Muscle of back (tissue), 3 donors: ENCODE measurements at regions not wholly inside any gene's neighbourhood (a gene's known extent, or its start where the extent isn't known, plus 50 kb on each side); places are given as distances from the start of the nearest gene placed in this dataset.
"Not testable (repeated sequence)": the region's sequence is repeated elsewhere in the genome, so short reads cannot be mapped to it uniquely, and the experiment has no call there.

ENCODE experiments used
- DNase-seq, 3 donors: peaks; one replicate each; pipeline versions ENCODE4 v3.0.0 to v3.0.0-alpha.2; 2013

DNA sequence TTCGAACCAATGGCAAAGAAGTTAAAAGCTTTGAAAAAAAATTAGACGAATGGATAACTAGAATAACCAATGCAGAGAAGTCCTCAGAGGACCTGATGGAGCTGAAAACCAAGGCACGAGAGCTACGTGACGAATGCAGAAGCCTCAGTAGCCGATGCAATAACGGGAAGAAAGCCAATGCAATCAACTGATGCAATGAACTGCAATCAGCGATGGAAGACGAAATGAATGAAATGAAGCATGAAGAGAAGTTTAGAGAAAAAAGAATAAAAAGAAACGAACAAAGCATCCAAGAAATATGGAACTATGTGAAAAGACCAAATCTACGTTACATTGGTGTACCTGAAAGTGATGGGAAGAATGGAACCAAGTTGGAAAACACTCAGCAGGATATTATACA lies 52.6 kb upstream of the MRPS30 start:
- DNase-seq, result not testable (repeated sequence)

GRCh38 chr5:44747396-44747795 lies 61.4 kb upstream of the MRPS30 start:
- no peak for DNase-seq

- DNase-seq, result no peak
These were observed 68.1 kb upstream of the MRPS30 start for GRCh38 chr5:44740660-44741059.

DNA sequence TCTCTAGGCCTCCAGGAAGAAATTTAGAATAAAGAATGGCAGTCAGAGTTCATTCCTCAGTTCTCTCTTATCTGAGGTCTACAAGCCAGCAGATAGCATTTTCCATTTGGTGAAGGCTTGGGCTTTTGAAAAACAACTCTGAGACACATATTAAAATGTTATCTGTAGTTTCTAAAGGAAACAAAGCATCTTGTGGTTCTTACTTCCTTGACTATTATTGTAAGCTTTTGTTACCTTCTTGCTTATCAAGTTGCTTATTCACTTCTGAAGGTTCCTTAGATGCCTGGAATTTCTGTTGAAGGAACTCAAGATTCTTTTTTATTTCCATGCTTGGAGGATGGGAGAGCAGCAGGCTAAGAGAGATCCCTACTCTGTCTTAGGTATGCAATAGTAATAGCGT lies 79.2 kb upstream of the MRPS30 start:
- DNase-seq, result no peak

DNA sequence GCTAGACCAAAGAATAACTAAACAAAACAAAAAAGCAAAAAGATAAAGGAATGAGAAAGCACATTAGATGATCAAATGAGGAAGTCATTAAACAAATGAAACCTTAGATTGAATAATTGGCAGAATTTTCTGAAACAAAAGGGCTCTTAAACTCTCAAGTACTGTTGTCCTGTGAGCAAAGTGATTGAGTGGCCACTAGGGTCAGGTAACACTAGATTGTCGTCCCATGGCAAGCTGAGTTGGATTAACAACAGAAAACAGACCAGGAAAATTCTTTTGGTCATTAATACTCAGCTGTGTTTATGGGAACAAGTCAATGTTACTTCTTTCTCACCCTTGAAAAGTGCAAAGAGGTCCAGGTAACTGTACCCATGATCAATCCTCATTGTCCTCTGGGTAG lies 81.6 kb upstream of the MRPS30 start:
- DNase-seq, result no peak

GRCh38 chr5:44719856-44720255 lies 88.9 kb upstream of the MRPS30 start:
- DNase-seq, result peak in 1 of 3 donors; percentile 3

DNA sequence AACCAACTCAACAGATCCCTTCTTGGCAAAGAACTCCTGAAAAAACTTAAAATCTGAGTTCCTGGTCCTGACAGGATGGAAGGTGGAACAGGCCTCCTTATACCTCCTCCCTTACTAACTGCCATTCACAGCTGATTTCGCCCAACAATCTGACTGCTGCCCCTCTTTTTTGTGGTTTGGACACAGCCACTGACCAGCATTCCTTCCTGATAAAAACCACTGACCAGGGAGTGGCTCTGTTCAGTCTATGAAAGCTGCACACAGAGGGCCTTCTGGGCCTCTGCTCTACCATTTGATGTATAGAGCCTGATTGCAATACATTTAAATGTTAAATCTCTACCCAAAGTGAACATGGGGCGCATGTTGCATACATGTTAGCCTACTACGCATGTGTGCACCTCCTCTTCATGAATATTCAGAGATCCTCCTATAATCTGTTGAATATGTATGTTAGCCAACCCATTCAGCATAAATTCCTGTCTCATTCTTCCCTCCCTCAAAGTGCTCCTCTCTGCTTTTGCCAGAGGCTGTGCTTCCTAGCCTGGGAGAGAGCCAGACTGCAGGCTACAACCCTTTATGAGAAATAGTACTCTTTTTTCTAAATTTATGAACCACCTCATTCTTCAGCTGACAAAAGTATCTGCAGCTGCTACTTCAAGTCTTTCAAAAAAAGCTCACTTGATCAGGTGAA lies 93.7 kb upstream of the MRPS30 start:
- DNase-seq, result peak in 1 of 3 donors; percentile 9

- DNase-seq, result no peak
These were observed 95.3 kb upstream of the MRPS30 start for GRCh38 chr5:44713446-44713845.

DNA sequence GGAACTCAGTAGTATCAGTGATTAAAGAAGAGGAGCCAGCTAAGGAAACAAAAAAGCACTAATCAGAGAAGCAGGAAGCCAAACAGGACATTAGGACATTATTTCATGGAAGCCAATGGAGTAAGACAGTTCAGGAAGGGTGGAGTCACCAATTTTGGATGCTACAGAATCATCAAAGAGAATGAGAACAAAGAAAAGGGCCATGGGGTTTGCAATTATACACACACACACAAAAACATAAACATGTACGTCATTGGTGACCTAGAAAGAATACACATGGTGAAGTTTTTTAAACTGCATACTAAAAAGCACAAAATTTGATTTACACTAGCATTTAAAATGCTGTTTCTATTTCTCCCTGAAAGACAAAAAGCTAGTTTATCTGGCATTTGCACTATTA lies 96.8 kb upstream of the MRPS30 start:
- DNase-seq, result no peak

DNA sequence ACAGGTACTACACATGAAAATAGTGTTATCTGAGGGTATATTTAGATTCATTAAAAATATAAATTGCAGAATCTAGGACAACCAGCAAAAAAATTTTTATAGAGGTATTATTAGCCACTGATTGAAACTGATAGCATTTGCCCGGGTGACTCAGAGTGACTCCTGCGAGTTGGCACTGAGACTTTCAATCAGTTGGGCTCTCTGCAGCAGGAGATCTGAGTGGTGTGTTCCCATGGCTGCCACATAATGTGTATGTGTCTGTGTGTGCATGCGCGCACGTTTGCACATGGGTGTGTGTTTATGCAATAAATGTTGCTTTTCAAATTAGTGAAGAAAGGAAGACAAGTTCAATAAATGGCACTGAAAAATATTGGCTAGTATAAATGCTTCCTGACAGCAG lies 100.1 kb upstream of the MRPS30 start:
- no peak for DNase-seq

GRCh38 chr5:44707721-44708120 lies 101.0 kb upstream of the MRPS30 start:
- no peak for DNase-seq

DNA sequence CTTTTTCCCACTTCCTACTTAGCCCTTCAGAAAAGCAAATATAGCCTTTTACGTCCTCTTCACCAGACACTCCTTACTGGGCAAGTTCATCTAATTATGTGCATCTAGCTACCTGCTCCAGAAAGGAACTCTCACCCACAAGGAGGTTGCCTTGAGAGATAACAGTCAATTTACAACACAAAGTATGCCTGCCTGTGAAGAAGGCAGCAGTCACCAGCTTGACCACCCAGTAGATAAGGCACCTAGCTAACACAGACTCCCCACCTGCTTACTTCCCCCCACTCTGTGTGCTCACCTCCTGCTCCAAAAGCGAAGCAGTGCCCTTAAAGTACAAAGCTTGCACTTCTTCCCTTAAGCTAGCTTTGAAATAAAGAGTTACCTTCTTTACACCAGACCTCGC lies 111.7 kb upstream of the MRPS30 start:
- no peak for DNase-seq

- DNase-seq, result no peak
These were observed 113.5 kb upstream of the MRPS30 start for GRCh38 chr5:44695259-44695658.

DNA sequence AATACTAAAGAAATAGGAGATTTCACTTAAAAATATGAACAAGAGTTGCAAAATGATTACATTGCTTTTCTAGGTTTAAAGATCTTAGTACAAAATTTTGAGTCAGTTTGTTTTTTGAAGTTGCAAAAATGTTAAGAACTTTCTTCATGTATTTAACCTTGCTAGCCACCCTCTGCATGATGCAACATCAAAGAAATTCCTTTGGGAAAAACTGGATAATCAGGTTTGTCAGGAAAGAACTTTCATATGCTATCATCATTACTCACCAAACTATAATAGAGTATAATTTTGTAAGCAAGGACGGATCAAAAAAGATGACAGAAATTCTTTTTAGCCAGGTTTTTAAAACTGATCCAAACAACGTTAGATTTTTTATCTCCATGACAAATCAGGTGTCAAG lies 116.9 kb upstream of the MRPS30 start:
- no peak for DNase-seq

DNA sequence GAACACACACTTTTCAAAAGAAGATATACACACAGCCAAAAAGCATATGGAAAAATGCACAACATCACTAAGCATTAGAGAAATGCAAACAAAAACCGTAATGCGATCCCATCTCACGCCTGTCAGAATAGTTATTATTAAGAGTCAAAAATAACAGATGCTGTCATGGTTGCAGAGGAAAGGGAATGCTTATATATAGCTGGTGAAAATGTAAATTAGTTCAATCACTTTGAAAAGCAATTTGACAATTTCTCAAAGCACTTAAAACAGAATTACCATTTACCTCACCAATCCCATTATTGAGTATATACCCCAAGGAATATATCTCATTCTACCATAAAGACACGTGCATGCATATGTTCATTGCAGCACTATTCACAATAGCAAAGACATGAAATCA lies 126.8 kb upstream of the MRPS30 start:
- DNase-seq, result no peak

GRCh38 chr5:44679214-44679613 lies 129.5 kb upstream of the MRPS30 start:
- DNase-seq, result no peak

GRCh38 chr5:44675296-44675695 lies 133.5 kb upstream of the MRPS30 start:
- DNase-seq, result peak in 2 of 3 donors; percentile 6 to 36

DNA sequence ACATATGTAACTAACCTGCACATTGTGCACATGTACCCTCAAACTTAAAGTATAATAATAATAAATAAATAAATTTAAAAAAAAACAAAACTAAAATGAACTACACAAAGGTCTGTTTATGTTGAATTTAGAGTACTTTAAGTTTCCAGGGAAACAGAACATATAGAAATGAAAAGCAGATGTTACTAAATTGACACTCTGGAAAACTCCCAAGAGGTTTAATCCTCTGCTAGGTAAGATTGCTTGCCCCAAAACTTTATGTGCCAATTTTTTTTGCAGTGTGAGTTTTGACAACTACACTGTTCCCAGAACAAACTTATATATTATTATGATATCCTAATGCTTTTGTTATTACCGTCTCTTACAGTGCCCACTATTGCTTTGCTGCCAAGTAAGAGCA lies 134.3 kb upstream of the MRPS30 start:
- DNase-seq, result peak in 2 of 3 donors; percentile 6 to 18

DNA sequence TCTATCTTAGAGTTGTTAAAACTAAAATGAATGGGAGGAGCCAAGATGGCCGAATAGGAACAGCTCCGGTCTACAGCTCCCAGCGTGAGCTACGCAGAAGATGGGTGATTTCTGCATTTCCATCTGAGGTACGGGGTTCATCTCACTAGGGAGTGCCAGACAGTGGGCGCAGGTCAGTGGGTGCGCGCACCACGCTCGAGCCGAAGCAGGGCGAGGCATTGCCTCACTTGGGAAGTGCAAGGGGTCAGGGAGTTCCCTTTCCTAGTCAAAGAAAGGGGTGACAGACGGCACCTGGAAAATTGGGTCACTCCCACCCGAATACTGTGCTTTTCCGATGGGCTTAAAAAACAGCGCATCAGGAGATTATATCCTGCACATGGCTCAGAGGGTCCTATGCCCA lies 140.3 kb upstream of the MRPS30 start:
- not testable (repeated sequence) for DNase-seq

DNA sequence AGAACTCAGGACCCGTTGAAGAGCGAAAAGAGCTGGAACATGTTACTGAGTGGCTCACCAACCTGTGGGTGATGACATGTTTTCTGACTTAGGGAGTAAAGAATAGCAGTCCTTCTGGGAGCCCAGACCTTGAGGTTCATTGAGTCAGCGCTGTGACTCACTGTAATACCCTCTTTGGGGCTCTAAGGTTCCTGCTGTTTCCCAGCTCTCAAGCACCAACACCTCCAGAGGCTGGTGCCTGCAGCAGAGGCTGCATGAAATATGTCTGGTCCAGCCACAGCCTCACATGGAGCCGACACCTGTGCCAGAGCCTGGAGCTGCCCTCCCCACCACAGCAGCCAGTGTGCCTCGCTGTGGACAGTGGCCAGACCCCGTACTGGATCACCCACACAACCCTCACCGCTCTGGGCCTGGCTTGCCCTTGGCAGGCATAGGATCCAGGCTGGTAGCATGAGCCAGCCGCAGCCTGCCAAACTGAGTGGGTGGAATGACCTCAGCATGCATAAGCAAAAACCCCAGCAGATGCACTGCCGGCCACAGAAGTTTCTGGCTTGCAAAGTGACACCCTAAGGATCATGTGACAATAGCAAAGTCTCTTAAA lies 143.5 kb upstream of the MRPS30 start:
- no peak for DNase-seq

- no peak for DNase-seq
These were observed 144.0 kb upstream of the MRPS30 start for GRCh38 chr5:44664711-44665100.

DNA sequence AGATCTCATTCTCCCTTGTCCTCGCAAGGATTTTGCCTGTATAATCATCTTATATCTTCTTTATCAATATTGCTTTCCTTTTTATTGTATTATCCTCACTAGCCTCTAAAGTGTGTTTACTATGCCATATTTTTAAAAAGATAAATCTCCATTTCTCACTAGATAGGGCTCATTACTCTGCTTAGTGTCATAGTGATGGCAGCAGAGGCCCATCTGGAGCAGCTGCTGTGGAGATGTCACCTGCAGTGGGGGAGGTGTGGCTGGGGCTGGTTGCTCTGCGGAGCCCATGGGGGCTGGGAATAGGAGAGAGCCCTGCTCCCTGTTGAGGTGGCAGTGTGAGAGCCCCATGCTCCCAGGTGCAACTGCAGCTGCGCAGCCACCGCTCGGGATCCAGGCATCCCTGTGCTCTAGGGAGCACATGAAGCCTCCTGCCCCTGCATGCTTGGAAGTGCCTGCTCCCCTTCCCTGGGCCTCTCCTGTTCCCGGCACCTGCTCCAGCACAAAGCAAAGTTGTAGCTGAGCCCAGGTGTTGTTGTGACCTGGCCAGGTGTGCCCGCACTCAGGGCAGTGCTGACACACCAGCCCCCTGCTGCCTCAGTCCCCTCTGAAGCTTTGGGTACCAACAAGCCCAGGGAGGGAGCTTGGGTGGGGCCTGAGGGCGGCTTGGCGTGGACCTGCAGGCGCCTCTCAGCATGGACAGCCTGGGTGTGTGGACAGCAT lies 144.6 kb upstream of the MRPS30 start:
- DNase-seq, result no peak

DNA sequence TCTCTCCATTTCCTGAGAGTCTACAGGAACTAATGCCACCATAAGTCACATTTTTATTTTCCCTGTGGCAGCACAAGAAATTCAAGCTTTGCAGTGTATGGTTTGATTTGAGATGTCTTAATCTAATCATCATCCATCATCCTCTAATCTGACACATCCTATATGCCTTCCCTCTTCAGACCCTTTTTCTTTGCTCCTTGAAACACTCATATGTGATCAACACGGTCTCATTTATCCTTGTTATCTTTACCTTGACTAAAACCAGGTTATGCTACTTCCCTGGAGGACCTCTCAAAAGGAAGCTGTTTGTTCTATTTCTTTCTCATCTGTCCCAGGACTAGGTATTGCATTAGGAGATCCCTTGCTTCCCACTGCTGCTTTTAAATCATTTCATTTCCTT lies 146.9 kb upstream of the MRPS30 start:
- DNase-seq, result no peak
